GM20000 (cell line): ENCODE measurements at regions not wholly inside any gene's neighbourhood (a gene's known extent, or its start where the extent isn't known, plus 50 kb on each side); places are given as distances from the start of the nearest gene placed in this dataset.

Experiments used
- DNase-seq: peaks from one replicate; pipeline ENCODE4 v3.0.0; 2012; ENCODE audit warnings: low spot score
- CTCF ChIP-seq: IDR thresholded peaks from 2 replicates; pipeline ENCODE4 v1.5.1; 2012; ENCODE audit warnings: mild to moderate bottlenecking, control low read depth; ENCODE audit errors: extremely low read depth, missing control alignments

- DNase-seq: no peak
- TF ChIP-seq CTCF: no peak
These were observed 519.2 kb downstream of the KIF4B start for GRCh38 chr5:155532621-155533311.

GRCh38 chr5:155540000-155540595, 526.5 kb downstream of the KIF4B start:
- DNase-seq: no peak
- TF ChIP-seq CTCF: no peak

GRCh38 chr5:155546075-155546474, 532.5 kb downstream of the KIF4B start:
- no peak for TF ChIP-seq CTCF
- DNase-seq: no peak

GRCh38 chr5:155554500-155554899, 540.9 kb downstream of the KIF4B start:
- TF ChIP-seq CTCF: no peak
- DNase-seq: no peak

GRCh38 chr5:155556222-155556621, 542.7 kb downstream of the KIF4B start:
- no peak for DNase-seq
- TF ChIP-seq CTCF: no peak

GRCh38 chr5:155556700-155557099, 543.1 kb downstream of the KIF4B start:
- DNase-seq: no peak
- TF ChIP-seq CTCF: no peak

GRCh38 chr5:155562158-155562557, 548.6 kb downstream of the KIF4B start:
- no peak for DNase-seq
- no peak for TF ChIP-seq CTCF
